ENCODE measurements at regions not wholly inside any gene's neighbourhood (a gene's known extent, or its start where the extent isn't known, plus 50 kb on each side); places are given as distances from the start of the nearest gene placed in this dataset.
A peak's percentile ranks its signal among the peaks of the same experiment; 100 is the strongest.

- no peaks in the 10 kb centered on the region for H3K27me3 ChIP-seq
- H3K27ac ChIP-seq: no peak overlapping the region
- no peaks in the 10 kb centered on the region for H3K36me3 ChIP-seq
- TF ChIP-seq Cebpa-rat (IDR thresholded peaks at IDR 0.05): no peak
- H3K4me2 ChIP-seq: no peak overlapping the region
- H3K4me3 ChIP-seq: no peak overlapping the region
- H4K20me1 ChIP-seq: no peaks in the 10 kb centered on the region
- H3K9me3 ChIP-seq (replicated peaks in 1 of 11): no peaks in the 10 kb centered on the region
- H3K4me1 ChIP-seq: no peaks in the 10 kb centered on the region
- no peak overlapping the region for H3K9ac ChIP-seq
Observed at GRCh38 chr10:43882711-43883110, 234.0 kb upstream of the ZNF32 start.

- Histone ChIP-seq H3K4me2 (no peak overlapping the region), H4K20me1 (no peaks in the 10 kb centered on the region), H3K4me1 (no peaks in the 10 kb centered on the region), H3K4me3 (no peak overlapping the region), H3K27me3 (no peaks in the 10 kb centered on the region), H3K27ac (no peak overlapping the region), H3K36me3 (no peaks in the 10 kb centered on the region), H3K9ac (no peak overlapping the region), H3K9me3 (replicated peaks in 1 of 11) (no peaks in the 10 kb centered on the region)
- no peak for TF ChIP-seq Cebpa-rat (IDR thresholded peaks at IDR 0.05)
Observed at GRCh38 chr10:43881657-43882056, 233.0 kb upstream of the ZNF32 start.

GRCh38 chr10:43880160-43880559 is 231.5 kb upstream of the ZNF32 start:
- Histone ChIP-seq H3K36me3 (no peaks in the 10 kb centered on the region), H3K27ac (no peak overlapping the region), H4K20me1 (no peaks in the 10 kb centered on the region), H3K4me1 (no peaks in the 10 kb centered on the region), H3K9ac (no peak overlapping the region), H3K9me3 (replicated peaks in 1 of 11) (no peaks in the 10 kb centered on the region), H3K27me3 (no peaks in the 10 kb centered on the region), H3K4me3 (no peak overlapping the region), H3K4me2 (no peak overlapping the region)
- TF ChIP-seq Cebpa-rat (IDR thresholded peaks at IDR 0.05): no peak

GRCh38 chr10:43879742-43880141 is 231.1 kb upstream of the ZNF32 start:
- H3K27ac ChIP-seq: no peak overlapping the region
- no peaks in the 10 kb centered on the region for H3K4me1 ChIP-seq
- TF ChIP-seq Cebpa-rat (IDR thresholded peaks at IDR 0.05): no peak
- no peaks in the 10 kb centered on the region for H3K27me3 ChIP-seq
- no peak overlapping the region for H3K9ac ChIP-seq
- no peaks in the 10 kb centered on the region for H3K36me3 ChIP-seq
- H3K9me3 ChIP-seq (replicated peaks in 1 of 11): no peaks in the 10 kb centered on the region
- no peaks in the 10 kb centered on the region for H4K20me1 ChIP-seq
- no peak overlapping the region for H3K4me3 ChIP-seq
- no peak overlapping the region for H3K4me2 ChIP-seq

- Histone ChIP-seq H4K20me1 (no peaks in the 10 kb centered on the region), H3K27me3 (no peaks in the 10 kb centered on the region), H3K9me3 (replicated peaks in 1 of 11) (no peaks in the 10 kb centered on the region), H3K4me2 (no peak overlapping the region), H3K4me1 (no peaks in the 10 kb centered on the region), H3K27ac (no peak overlapping the region), H3K9ac (no peak overlapping the region), H3K4me3 (no peak overlapping the region), H3K36me3 (no peaks in the 10 kb centered on the region)
- TF ChIP-seq Cebpa-rat (IDR thresholded peaks at IDR 0.05): no peak
Observed at GRCh38 chr10:43879162-43879561, 230.5 kb upstream of the ZNF32 start.

GRCh38 chr10:43878386-43878785 is 229.7 kb upstream of the ZNF32 start:
- H3K4me1 ChIP-seq: no peaks in the 10 kb centered on the region
- H3K27ac ChIP-seq: no peak overlapping the region
- H3K9me3 ChIP-seq (replicated peaks in 1 of 11): no peaks in the 10 kb centered on the region
- no peaks in the 10 kb centered on the region for H3K27me3 ChIP-seq
- H4K20me1 ChIP-seq: no peaks in the 10 kb centered on the region
- no peak overlapping the region for H3K4me2 ChIP-seq
- H3K4me3 ChIP-seq: no peak overlapping the region
- no peaks in the 10 kb centered on the region for H3K36me3 ChIP-seq
- TF ChIP-seq Cebpa-rat (IDR thresholded peaks at IDR 0.05): no peak
- no peak overlapping the region for H3K9ac ChIP-seq

- no peak overlapping the region for H3K27ac ChIP-seq
- H3K4me3 ChIP-seq: no peak overlapping the region
- no peak for TF ChIP-seq Cebpa-rat (IDR thresholded peaks at IDR 0.05)
- H3K27me3 ChIP-seq: no peaks in the 10 kb centered on the region
- H3K36me3 ChIP-seq: no peaks in the 10 kb centered on the region
- no peak overlapping the region for H3K4me2 ChIP-seq
- H3K4me1 ChIP-seq: peaks cover 0 to 8% (median 0%) of the 10 kb centered on the region in 10 experiments; a peak in 5 of 20 replicates
- H3K9ac ChIP-seq: no peak overlapping the region
- H3K9me3 ChIP-seq (replicated peaks in 1 of 11): no peaks in the 10 kb centered on the region
- H4K20me1 ChIP-seq: no peaks in the 10 kb centered on the region
Observed at GRCh38 chr10:43876976-43877375, 228.3 kb upstream of the ZNF32 start.

- H3K27ac ChIP-seq: no peak overlapping the region
- H3K36me3 ChIP-seq: no peaks in the 10 kb centered on the region
- H3K4me3 ChIP-seq: no peak overlapping the region
- no peaks in the 10 kb centered on the region for H4K20me1 ChIP-seq
- no peak for TF ChIP-seq Cebpa-rat (IDR thresholded peaks at IDR 0.05)
- H3K4me2 ChIP-seq: no peak overlapping the region
- no peak overlapping the region for H3K9ac ChIP-seq
- H3K27me3 ChIP-seq: no peaks in the 10 kb centered on the region
- peaks cover 0 to 20% (median 2%) of the 10 kb centered on the region in 10 experiments; a peak in 9 of 20 replicates for H3K4me1 ChIP-seq
- no peaks in the 10 kb centered on the region for H3K9me3 ChIP-seq (replicated peaks in 1 of 11)
Observed at GRCh38 chr10:43874984-43875383, 226.3 kb upstream of the ZNF32 start.

GRCh38 chr10:43873717-43874116 is 225.0 kb upstream of the ZNF32 start:
- Histone ChIP-seq H3K4me1 (peaks cover 0 to 28% (median 2%) of the 10 kb centered on the region in 10 experiments; a peak in 9 of 20 replicates), H3K4me2 (no peak overlapping the region), H3K36me3 (no peaks in the 10 kb centered on the region)

GRCh38 chr10:43872644-43873043 is 224.0 kb upstream of the ZNF32 start:
- Histone ChIP-seq H3K4me3 (no peak overlapping the region), H3K27me3 (no peaks in the 10 kb centered on the region), H3K36me3 (no peaks in the 10 kb centered on the region), H3K9ac (no peak overlapping the region), H3K4me2 (peak overlapping the region in 3 of 11 experiments; percentile 7 to 39 (median 10); a peak in 4 of 22 replicates), H3K27ac (no peak overlapping the region), H3K4me1 (peaks cover 0 to 28% (median 2%) of the 10 kb centered on the region in 10 experiments; a peak in 9 of 20 replicates), H4K20me1 (no peaks in the 10 kb centered on the region), H3K9me3 (replicated peaks in 1 of 11) (no peaks in the 10 kb centered on the region)
- TF ChIP-seq Cebpa-rat (IDR thresholded peaks at IDR 0.05): no peak

More at GRCh38 chr10:43873717-43874116, 225.0 kb upstream of the ZNF32 start:
- Histone ChIP-seq H3K9ac (no peak overlapping the region), H3K4me3 (no peak overlapping the region), H4K20me1 (no peaks in the 10 kb centered on the region), H3K27ac (no peak overlapping the region), H3K9me3 (replicated peaks in 1 of 11) (no peaks in the 10 kb centered on the region), H3K27me3 (no peaks in the 10 kb centered on the region)
- no peak for TF ChIP-seq Cebpa-rat (IDR thresholded peaks at IDR 0.05)

Measured in BLaER1 treated with 17β-estradiol and CSF1 and Interleukin-3, amounts not matched to agents 10 nM and 100 nM (cell line).